ENCODE measurements at regions not wholly inside any gene's neighbourhood (a gene's known extent, or its start where the extent isn't known, plus 50 kb on each side); places are given as distances from the start of the nearest gene placed in this dataset.

DNA sequence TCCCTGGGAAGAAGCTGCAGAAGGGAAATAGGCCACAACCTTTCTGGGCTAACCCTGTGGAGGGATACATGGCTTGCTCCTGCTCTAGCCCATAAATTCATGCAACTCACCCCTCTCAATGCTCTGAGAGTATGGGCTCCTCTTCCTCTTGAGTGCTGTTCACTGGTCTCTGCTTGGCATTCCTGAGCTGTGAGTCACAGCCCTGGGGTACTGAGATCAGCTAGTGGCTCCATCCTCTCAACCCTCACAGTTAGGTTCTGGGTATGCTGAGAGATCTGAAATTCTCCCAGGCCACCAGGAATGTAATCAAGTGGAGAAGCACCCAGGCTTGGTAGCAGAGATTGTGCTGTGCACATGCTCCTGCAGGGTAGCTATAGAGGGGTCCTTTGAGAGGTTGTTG lies 60.6 kb upstream of the SPANXN2 start:
- intact Hi-C loops (cut with micrococcal nuclease; ENCODE audit: unreplicated experiment): no loop called here
- no peak overlapping the region for H3K4me3 ChIP-seq (ENCODE audit: low read depth, low read length)
- Mint-ChIP-seq H3K36me3 (ENCODE audit: insufficient read depth, unreplicated experiment) (no peaks in the 10 kb centered on the region), H3K27me3 (ENCODE audit: insufficient read depth, unreplicated experiment) (no peaks in the 10 kb centered on the region), H3K4me1 (ENCODE audit: low read depth, unreplicated experiment) (no peaks in the 10 kb centered on the region), H3K27ac (ENCODE audit: unreplicated experiment) (no peak overlapping the region), H3K9me3 (ENCODE audit: unreplicated experiment) (no peaks in the 10 kb centered on the region), H3K4me3 (ENCODE audit: unreplicated experiment) (no peak overlapping the region)
- H3K27me3 ChIP-seq (replicated peaks; ENCODE audit: control insufficient read depth, insufficient read depth, low read length): no peaks in the 10 kb centered on the region
- TF ChIP-seq, protein P1, sequence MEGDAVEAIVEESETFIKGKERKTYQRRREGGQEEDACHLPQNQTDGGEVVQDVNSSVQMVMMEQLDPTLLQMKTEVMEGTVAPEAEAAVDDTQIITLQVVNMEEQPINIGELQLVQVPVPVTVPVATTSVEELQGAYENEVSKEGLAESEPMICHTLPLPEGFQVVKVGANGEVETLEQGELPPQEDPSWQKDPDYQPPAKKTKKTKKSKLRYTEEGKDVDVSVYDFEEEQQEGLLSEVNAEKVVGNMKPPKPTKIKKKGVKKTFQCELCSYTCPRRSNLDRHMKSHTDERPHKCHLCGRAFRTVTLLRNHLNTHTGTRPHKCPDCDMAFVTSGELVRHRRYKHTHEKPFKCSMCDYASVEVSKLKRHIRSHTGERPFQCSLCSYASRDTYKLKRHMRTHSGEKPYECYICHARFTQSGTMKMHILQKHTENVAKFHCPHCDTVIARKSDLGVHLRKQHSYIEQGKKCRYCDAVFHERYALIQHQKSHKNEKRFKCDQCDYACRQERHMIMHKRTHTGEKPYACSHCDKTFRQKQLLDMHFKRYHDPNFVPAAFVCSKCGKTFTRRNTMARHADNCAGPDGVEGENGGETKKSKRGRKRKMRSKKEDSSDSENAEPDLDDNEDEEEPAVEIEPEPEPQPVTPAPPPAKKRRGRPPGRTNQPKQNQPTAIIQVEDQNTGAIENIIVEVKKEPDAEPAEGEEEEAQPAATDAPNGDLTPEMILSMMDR (IDR thresholded peaks at IDR 0.05; ENCODE audit: insufficient read depth in 1 of 2, low read depth in 1 of 2, low read length in 1 of 2, severe bottlenecking in 1 of 2, unreplicated experiment in 1 of 2): no peak
- no peaks in the 10 kb centered on the region for H3K4me1 ChIP-seq
- ChIA-PET CTCF (no interaction called here), POLR2A (no interaction called here)
- no peak for DNase-seq
- no peaks in the 10 kb centered on the region for H3K9me3 ChIP-seq
- no TSS peak for BruUV-seq (replicated peaks)
- H3K36me3 ChIP-seq (ENCODE audit: control insufficient read depth, insufficient read depth, low read length): no peaks in the 10 kb centered on the region
